GM12878 (cell line): ENCODE measurements at regions not wholly inside any gene's neighbourhood (a gene's known extent, or its start where the extent isn't known, plus 50 kb on each side); places are given as distances from the start of the nearest gene placed in this dataset.

Experiments
- ATAC-seq: fragments of 200-7000 bp; cut with Tn5 transposase; 3 replicates; pipeline ENCODE4 v1.9.1; 2020; ENCODE audit warnings: mild to moderate bottlenecking, moderate library complexity
- BruUV-seq: library from RNA; stranded (reverse); fragments of 400-500 nt; replicated peaks from 2 replicates; lab custom pipeline; 2021; lab: Mats Ljungman, UMichigan
- CTCF ChIA-PET: fragments of 300-600 bp; sonication (Branson Sonifier 250); formaldehyde crosslinking; extraction: SDS; loops from one replicate; lab custom pipeline; 2021; ENCODE audit warnings: inconsistent platforms; lab: Yijun Ruan, JAX
- POLR2A ChIA-PET: fragments of 350-600 bp; formaldehyde crosslinking; extraction: SDS; loops from one replicate; lab custom pipeline; 2021; ENCODE audit warnings: inconsistent platforms; lab: Charles Lee
- RAD21 ChIA-PET: fragments of 300-600 bp; sonication (Branson Sonifier 250); formaldehyde crosslinking; loops from one replicate; lab custom pipeline; 2023; ENCODE audit warnings: antibody characterized with exemption; ENCODE audit not compliant: unreplicated experiment; lab: Charles Lee
- SMC1A ChIA-PET: fragments of 300-600 bp; sonication (Branson Sonifier 250); formaldehyde crosslinking; loops from one replicate; lab custom pipeline; 2023; ENCODE audit not compliant: unreplicated experiment, uncharacterized antibody; lab: Charles Lee
- DNase-seq: peaks from one replicate; pipeline ENCODE4 v3.0.0-alpha.2; 2011; ENCODE audit warnings: low read depth, low spot score
- FAIRE-seq: peaks from 3 replicates; lab custom pipeline; 2011; peaks lifted over from hg19 to GRCh38; lab: Jason Lieb, UNC
- H2AFZ ChIP-seq: 2 replicates; pipeline ENCODE4 v1.6.0; 2011; ENCODE audit warnings: low read depth, low read length, control low read depth; ENCODE audit not compliant: control insufficient read depth
- H3K27ac ChIP-seq: 2 replicates; pipeline ENCODE4 v1.5.1; 2011; ENCODE audit warnings: control low read depth; ENCODE audit not compliant: control insufficient read depth, insufficient read depth
- H3K27me3 ChIP-seq, 2 experiments: replicated peaks in 1 of 2; 2 replicates each; pipeline versions ENCODE4 v1.6.0 to v1.6.1; 2011; ENCODE audit warnings: low read length in 1 of 2; ENCODE audit not compliant: control insufficient read depth in 2 of 2, insufficient read depth in 2 of 2
- H3K36me3 ChIP-seq, 2 experiments: 2 replicates each; pipeline ENCODE4 v1.5.1; 2011; ENCODE audit warnings: low read length in 1 of 2; ENCODE audit not compliant: control insufficient read depth in 2 of 2, insufficient read depth in 2 of 2
- H3K4me1 ChIP-seq: 2 replicates; pipeline ENCODE4 v1.6.1; 2011; ENCODE audit warnings: mild to moderate bottlenecking, low read length, moderate library complexity, mixed read lengths; ENCODE audit not compliant: control insufficient read depth, insufficient read depth
- H3K4me2 ChIP-seq: 2 replicates; pipeline ENCODE4 v1.6.0; 2011; ENCODE audit warnings: control low read depth; ENCODE audit not compliant: control insufficient read depth, insufficient read depth
- H3K4me3 ChIP-seq: fragments of 200-600 bp; sonication (generic); 2 replicates; pipeline ENCODE4 v1.5.1; 2016
- H3K79me2 ChIP-seq: 2 replicates; pipeline ENCODE4 v1.6.0; 2011; ENCODE audit warnings: low read length; ENCODE audit not compliant: control insufficient read depth, insufficient read depth
- H3K9ac ChIP-seq: 2 replicates; pipeline ENCODE4 v1.8.0; 2011; ENCODE audit warnings: low read length, control low read depth, mixed read lengths; ENCODE audit not compliant: control insufficient read depth, insufficient read depth
- H3K9me3 ChIP-seq: replicated peaks from 3 replicates; pipeline ENCODE4 v1.5.1; 2011; ENCODE audit warnings: mild to moderate bottlenecking, low read length; ENCODE audit not compliant: control insufficient read depth, insufficient read depth
- H4K20me1 ChIP-seq: 2 replicates; pipeline ENCODE4 v1.6.0; 2011; ENCODE audit not compliant: control insufficient read depth, insufficient read depth
- FOXM1 ChIP-seq: IDR thresholded peaks from 2 replicates; pipeline ENCODE4 v1.6.1; 2012; ENCODE audit warnings: low read depth, mild to moderate bottlenecking, inconsistent platforms, low read length, moderate library complexity
- HDAC6 ChIP-seq: fragments of 200-600 bp; sonication (generic); IDR thresholded peaks from one replicate; pipeline ENCODE4 v1.8.0; 2017; ENCODE audit warnings: antibody characterized with exemption; ENCODE audit not compliant: unreplicated experiment
- MXI1 ChIP-seq: fragments of 150-350 bp; IDR thresholded peaks from 2 replicates; pipeline ENCODE4 v1.6.1; 2011; ENCODE audit warnings: low read depth, mild to moderate bottlenecking, inconsistent platforms, low read length, improper control_type of control experiment
- MYB ChIP-seq: fragments of 150-350 bp; IDR thresholded peaks from 2 replicates; pipeline ENCODE4 v1.6.1; 2014; ENCODE audit warnings: mild to moderate bottlenecking, low read depth, low read length, borderline replicate concordance
- PAX8 ChIP-seq: fragments of 450-650 bp; IDR thresholded peaks from 2 replicates; pipeline ENCODE4 v1.6.1; 2017; ENCODE audit warnings: mild to moderate bottlenecking, moderate library complexity
- POU2F2 ChIP-seq: IDR thresholded peaks from 3 replicates; pipeline ENCODE4 v1.6.1; 2011; ENCODE audit warnings: low read depth, mild to moderate bottlenecking, low read length, borderline replicate concordance
- RCOR1 ChIP-seq: conservative IDR thresholded peaks from 2 replicates; pipeline ENCODE4 v1.6.1; 2012; ENCODE audit warnings: low read depth, low read length, improper control_type of control experiment
- ZNF384 ChIP-seq: IDR thresholded peaks from 2 replicates; pipeline ENCODE4 v1.6.1; 2012; ENCODE audit warnings: low read depth, mild to moderate bottlenecking, low read length, improper control_type of control experiment, borderline replicate concordance
- WGBS: methylation state at CpG from one replicate; pipeline ENCODE4 v1.1.6; 2016; ENCODE audit warnings: low lambda C conversion rate; ENCODE audit not compliant: insufficient replicate concordance, insufficient coverage; ENCODE audit errors: missing lambda C conversion rate; 5-methylcytosine and 5-hydroxymethylcytosine counted together
- in situ Hi-C: fragments of 300-500 bp; cut with MboI; formaldehyde crosslinking; loops from 9 replicates; pipeline ENCODE4 v1.14.3; 2018; ENCODE audit warnings: mixed read lengths
- intact Hi-C: fragments of 100-400 bp; cut with micrococcal nuclease; formaldehyde crosslinking; loops from one replicate; pipeline ENCODE4 v1.14.2; 2022; ENCODE audit not compliant: unreplicated experiment
- TF ChIP-seq, protein P1 (sequence below): IDR thresholded peaks from 2 replicates; pipeline ENCODE4 v1.6.1; 2012; ENCODE audit warnings: low read length, inconsistent platforms
- TF ChIP-seq, protein P2 (sequence below): fragments of 450-650 bp; IDR thresholded peaks from 2 replicates; pipeline ENCODE4 v1.6.1; 2018; ENCODE audit warnings: borderline replicate concordance, mild to moderate bottlenecking; ENCODE audit not compliant: partially characterized antibody
- TF ChIP-seq, protein P3 (sequence below): fragments of 150-350 bp; IDR thresholded peaks from 2 replicates; pipeline ENCODE4 v1.6.1; 2014; ENCODE audit warnings: mild to moderate bottlenecking, low read depth, low read length
- TF ChIP-seq, protein P4 (sequence below): IDR thresholded peaks from 2 replicates; pipeline ENCODE4 v1.6.1; 2012; ENCODE audit warnings: mild to moderate bottlenecking, low read depth, low read length
- TF ChIP-seq, protein P5 (sequence below), 3 experiments: IDR thresholded peaks in 2 of 3; conservative IDR thresholded peaks in 1 of 3; 2 replicates each; pipeline ENCODE4 v1.5.1; 2011; ENCODE audit warnings: low read depth in 3 of 3, low read length in 3 of 3, mild to moderate bottlenecking in 3 of 3, control low read depth in 2 of 3, moderate library complexity in 2 of 3, inconsistent platforms in 1 of 3, mixed read lengths in 1 of 3; ENCODE audit not compliant: control insufficient read depth in 2 of 3, insufficient read depth in 1 of 3; ENCODE audit errors: extremely low read depth in 1 of 3

DNA sequence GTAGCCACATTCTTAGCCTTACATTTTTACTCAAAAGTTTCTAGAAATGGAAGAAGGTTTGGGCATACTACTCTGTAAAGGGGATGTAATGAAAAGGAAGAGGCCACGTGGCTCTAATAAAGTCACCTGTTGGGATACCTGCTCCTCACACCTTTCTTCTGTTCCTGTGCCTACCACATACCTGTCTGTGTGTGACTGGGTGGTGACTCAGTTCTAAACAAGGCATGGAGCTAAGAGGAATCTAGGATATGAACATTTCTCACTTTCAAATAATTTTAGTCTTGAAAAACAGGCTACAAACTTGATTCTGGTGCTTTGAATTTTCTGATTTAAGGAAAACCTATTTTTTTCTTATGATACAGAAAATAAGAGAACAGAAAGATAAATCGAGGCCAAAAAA lies 363.6 kb downstream of the RFPL4B start:
- H3K36me3 ChIP-seq = no peaks in the 10 kb centered on the region
- DNase-seq (no peak), ATAC-seq (no peak), FAIRE-seq (no peak)
- no peak overlapping the region for H3K27ac ChIP-seq
- no peak overlapping the region for H3K4me2 ChIP-seq
- no peaks in the 10 kb centered on the region for H3K9me3 ChIP-seq
- CTCF ChIA-PET = no interaction called here
- H3K27me3 ChIP-seq = no peaks in the 10 kb centered on the region
- SMC1A ChIA-PET = no interaction called here
- RAD21 ChIA-PET = no interaction called here
- intact Hi-C loops (no loop called here), in situ Hi-C loops (no loop called here)
- no peaks in the 10 kb centered on the region for H4K20me1 ChIP-seq
- POLR2A ChIA-PET = no interaction called here
- H3K79me2 ChIP-seq = no peaks in the 10 kb centered on the region
- H2AFZ ChIP-seq = no peak overlapping the region
- H3K4me3 ChIP-seq = no peak overlapping the region
- no peak overlapping the region for H3K9ac ChIP-seq
- 0% methylated on average over 2 of the region's 2 CpGs for WGBS
- H3K4me1 ChIP-seq = no peaks in the 10 kb centered on the region
- no TSS peak for BruUV-seq
- TF ChIP-seq MXI1 = no peak
- TF ChIP-seq PAX8 = no peak
- no peak for TF ChIP-seq ZNF384
- TF ChIP-seq MYB = no peak
- TF ChIP-seq, protein P1, sequence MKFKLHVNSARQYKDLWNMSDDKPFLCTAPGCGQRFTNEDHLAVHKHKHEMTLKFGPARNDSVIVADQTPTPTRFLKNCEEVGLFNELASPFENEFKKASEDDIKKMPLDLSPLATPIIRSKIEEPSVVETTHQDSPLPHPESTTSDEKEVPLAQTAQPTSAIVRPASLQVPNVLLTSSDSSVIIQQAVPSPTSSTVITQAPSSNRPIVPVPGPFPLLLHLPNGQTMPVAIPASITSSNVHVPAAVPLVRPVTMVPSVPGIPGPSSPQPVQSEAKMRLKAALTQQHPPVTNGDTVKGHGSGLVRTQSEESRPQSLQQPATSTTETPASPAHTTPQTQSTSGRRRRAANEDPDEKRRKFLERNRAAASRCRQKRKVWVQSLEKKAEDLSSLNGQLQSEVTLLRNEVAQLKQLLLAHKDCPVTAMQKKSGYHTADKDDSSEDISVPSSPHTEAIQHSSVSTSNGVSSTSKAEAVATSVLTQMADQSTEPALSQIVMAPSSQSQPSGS = no peak
- TF ChIP-seq FOXM1 = no peak
- no peak for TF ChIP-seq RCOR1
- TF ChIP-seq, protein P2, sequence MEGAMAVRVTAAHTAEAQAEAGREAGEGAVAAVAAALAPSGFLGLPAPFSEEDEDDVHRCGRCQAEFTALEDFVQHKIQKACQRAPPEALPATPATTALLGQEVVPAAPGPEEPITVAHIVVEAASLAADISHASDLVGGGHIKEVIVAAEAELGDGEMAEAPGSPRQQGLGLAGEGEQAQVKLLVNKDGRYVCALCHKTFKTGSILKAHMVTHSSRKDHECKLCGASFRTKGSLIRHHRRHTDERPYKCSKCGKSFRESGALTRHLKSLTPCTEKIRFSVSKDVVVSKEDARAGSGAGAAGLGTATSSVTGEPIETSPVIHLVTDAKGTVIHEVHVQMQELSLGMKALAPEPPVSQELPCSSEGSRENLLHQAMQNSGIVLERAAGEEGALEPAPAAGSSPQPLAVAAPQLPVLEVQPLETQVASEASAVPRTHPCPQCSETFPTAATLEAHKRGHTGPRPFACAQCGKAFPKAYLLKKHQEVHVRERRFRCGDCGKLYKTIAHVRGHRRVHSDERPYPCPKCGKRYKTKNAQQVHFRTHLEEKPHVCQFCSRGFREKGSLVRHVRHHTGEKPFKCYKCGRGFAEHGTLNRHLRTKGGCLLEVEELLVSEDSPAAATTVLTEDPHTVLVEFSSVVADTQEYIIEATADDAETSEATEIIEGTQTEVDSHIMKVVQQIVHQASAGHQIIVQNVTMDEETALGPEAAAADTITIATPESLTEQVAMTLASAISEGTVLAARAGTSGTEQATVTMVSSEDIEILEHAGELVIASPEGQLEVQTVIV = no peak
- TF ChIP-seq POU2F2 = no peak
- TF ChIP-seq HDAC6 = no peak
- TF ChIP-seq, protein P3, sequence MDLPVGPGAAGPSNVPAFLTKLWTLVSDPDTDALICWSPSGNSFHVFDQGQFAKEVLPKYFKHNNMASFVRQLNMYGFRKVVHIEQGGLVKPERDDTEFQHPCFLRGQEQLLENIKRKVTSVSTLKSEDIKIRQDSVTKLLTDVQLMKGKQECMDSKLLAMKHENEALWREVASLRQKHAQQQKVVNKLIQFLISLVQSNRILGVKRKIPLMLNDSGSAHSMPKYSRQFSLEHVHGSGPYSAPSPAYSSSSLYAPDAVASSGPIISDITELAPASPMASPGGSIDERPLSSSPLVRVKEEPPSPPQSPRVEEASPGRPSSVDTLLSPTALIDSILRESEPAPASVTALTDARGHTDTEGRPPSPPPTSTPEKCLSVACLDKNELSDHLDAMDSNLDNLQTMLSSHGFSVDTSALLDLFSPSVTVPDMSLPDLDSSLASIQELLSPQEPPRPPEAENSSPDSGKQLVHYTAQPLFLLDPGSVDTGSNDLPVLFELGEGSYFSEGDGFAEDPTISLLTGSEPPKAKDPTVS = no peak
- TF ChIP-seq, protein P4, sequence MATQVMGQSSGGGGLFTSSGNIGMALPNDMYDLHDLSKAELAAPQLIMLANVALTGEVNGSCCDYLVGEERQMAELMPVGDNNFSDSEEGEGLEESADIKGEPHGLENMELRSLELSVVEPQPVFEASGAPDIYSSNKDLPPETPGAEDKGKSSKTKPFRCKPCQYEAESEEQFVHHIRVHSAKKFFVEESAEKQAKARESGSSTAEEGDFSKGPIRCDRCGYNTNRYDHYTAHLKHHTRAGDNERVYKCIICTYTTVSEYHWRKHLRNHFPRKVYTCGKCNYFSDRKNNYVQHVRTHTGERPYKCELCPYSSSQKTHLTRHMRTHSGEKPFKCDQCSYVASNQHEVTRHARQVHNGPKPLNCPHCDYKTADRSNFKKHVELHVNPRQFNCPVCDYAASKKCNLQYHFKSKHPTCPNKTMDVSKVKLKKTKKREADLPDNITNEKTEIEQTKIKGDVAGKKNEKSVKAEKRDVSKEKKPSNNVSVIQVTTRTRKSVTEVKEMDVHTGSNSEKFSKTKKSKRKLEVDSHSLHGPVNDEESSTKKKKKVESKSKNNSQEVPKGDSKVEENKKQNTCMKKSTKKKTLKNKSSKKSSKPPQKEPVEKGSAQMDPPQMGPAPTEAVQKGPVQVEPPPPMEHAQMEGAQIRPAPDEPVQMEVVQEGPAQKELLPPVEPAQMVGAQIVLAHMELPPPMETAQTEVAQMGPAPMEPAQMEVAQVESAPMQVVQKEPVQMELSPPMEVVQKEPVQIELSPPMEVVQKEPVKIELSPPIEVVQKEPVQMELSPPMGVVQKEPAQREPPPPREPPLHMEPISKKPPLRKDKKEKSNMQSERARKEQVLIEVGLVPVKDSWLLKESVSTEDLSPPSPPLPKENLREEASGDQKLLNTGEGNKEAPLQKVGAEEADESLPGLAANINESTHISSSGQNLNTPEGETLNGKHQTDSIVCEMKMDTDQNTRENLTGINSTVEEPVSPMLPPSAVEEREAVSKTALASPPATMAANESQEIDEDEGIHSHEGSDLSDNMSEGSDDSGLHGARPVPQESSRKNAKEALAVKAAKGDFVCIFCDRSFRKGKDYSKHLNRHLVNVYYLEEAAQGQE = no peak
- TF ChIP-seq, protein P5, sequence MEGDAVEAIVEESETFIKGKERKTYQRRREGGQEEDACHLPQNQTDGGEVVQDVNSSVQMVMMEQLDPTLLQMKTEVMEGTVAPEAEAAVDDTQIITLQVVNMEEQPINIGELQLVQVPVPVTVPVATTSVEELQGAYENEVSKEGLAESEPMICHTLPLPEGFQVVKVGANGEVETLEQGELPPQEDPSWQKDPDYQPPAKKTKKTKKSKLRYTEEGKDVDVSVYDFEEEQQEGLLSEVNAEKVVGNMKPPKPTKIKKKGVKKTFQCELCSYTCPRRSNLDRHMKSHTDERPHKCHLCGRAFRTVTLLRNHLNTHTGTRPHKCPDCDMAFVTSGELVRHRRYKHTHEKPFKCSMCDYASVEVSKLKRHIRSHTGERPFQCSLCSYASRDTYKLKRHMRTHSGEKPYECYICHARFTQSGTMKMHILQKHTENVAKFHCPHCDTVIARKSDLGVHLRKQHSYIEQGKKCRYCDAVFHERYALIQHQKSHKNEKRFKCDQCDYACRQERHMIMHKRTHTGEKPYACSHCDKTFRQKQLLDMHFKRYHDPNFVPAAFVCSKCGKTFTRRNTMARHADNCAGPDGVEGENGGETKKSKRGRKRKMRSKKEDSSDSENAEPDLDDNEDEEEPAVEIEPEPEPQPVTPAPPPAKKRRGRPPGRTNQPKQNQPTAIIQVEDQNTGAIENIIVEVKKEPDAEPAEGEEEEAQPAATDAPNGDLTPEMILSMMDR (IDR thresholded peaks at IDR 0.05 in 2 of 3, conservative IDR thresholded peaks at IDR 0.05 in 1 of 3; ENCODE audit: control insufficient read depth in 2 of 3, extremely low read depth in 1 of 3, insufficient read depth in 1 of 3, low read depth in 3 of 3, low read length in 3 of 3) = no peak
